ENCODE measurements at regions not wholly inside any gene's neighbourhood (a gene's known extent, or its start where the extent isn't known, plus 50 kb on each side); places are given as distances from the start of the nearest gene placed in this dataset.

DNA sequence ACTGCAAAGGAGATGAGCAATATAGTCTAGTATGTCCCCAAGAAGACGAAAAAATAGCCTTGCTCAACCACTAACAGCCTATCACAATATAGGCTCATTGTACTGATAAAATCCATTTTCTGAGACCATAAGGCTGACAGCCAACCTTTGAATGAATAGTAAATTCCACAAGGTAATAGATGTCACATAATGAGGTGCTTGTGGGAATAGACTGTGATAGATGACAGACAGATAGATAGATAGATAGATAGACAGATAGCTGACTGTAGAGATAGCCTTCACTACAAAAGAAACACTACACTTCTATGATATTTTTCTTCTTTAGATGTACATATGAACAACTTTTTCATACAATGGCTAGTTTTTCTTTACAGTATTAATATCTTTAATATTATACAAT is 760.3 kb upstream of the NRSN1 start:
- no peaks in the 10 kb centered on the region for H3K4me1 ChIP-seq (ENCODE audit: control insufficient read depth, low read length)
- H3K36me3 ChIP-seq (ENCODE audit: control insufficient read depth, low read length): no peaks in the 10 kb centered on the region
- H3K79me2 ChIP-seq (ENCODE audit: control insufficient read depth, low read length): no peaks in the 10 kb centered on the region
- H3K4me2 ChIP-seq (ENCODE audit: low read length): no peak overlapping the region
- no peaks in the 10 kb centered on the region for H3K9me3 ChIP-seq (ENCODE audit: control insufficient read depth, insufficient read depth, low read length)
- TF ChIP-seq, protein P1, sequence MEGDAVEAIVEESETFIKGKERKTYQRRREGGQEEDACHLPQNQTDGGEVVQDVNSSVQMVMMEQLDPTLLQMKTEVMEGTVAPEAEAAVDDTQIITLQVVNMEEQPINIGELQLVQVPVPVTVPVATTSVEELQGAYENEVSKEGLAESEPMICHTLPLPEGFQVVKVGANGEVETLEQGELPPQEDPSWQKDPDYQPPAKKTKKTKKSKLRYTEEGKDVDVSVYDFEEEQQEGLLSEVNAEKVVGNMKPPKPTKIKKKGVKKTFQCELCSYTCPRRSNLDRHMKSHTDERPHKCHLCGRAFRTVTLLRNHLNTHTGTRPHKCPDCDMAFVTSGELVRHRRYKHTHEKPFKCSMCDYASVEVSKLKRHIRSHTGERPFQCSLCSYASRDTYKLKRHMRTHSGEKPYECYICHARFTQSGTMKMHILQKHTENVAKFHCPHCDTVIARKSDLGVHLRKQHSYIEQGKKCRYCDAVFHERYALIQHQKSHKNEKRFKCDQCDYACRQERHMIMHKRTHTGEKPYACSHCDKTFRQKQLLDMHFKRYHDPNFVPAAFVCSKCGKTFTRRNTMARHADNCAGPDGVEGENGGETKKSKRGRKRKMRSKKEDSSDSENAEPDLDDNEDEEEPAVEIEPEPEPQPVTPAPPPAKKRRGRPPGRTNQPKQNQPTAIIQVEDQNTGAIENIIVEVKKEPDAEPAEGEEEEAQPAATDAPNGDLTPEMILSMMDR (IDR thresholded peaks at IDR 0.05; ENCODE audit: low read depth, low read length, poor library complexity, severe bottlenecking): no peak
- no peak for TF ChIP-seq EZH2phosphoT487 (IDR thresholded peaks at IDR 0.05; ENCODE audit: borderline replicate concordance, low read length)
- no peaks in the 10 kb centered on the region for H3K27me3 ChIP-seq (ENCODE audit: control insufficient read depth, low read length)
- no peak overlapping the region for H3K27ac ChIP-seq (ENCODE audit: low read depth, low read length)
- no peaks in the 10 kb centered on the region for H4K20me1 ChIP-seq (ENCODE audit: control insufficient read depth, insufficient read depth, low read depth, low read length)
- no peaks in the 10 kb centered on the region for H3F3A ChIP-seq (ENCODE audit: control insufficient read depth, insufficient read depth)
- no peaks in the 10 kb centered on the region for H3K9me2 ChIP-seq (replicated peaks; ENCODE audit: control insufficient read depth, low read length)
- no peak overlapping the region for H3K4me3 ChIP-seq (ENCODE audit: low read length)

DNA sequence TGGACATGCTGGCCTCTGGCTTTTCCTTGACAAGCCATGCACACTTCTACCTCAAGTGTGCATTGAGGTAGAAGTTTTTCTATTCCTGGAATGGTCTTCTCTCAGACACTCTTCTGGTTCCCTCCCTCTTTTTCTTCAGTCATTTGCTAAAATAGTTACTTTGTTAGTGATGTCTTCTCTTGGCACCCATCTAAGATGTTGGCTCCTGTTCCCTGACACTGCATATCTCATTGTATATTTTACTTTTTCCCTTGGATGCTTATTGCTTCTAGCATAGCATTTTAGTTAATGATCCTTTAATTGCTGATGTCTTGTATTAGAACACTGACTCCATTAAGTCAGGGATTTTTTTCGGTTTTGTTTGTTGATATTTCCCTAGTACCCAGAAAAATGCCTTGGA is 758.7 kb upstream of the NRSN1 start:
- no peak for TF ChIP-seq EZH2phosphoT487 (IDR thresholded peaks at IDR 0.05; ENCODE audit: borderline replicate concordance, low read length)
- TF ChIP-seq, protein P1 (IDR thresholded peaks at IDR 0.05; ENCODE audit: low read depth, low read length, poor library complexity, severe bottlenecking): no peak
- Histone ChIP-seq H3K27ac (ENCODE audit: low read depth, low read length) (no peak overlapping the region), H3K9me3 (ENCODE audit: control insufficient read depth, insufficient read depth, low read length) (no peaks in the 10 kb centered on the region), H3K4me3 (ENCODE audit: low read length) (no peak overlapping the region), H3F3A (ENCODE audit: control insufficient read depth, insufficient read depth) (no peaks in the 10 kb centered on the region), H3K4me2 (ENCODE audit: low read length) (no peak overlapping the region), H3K79me2 (ENCODE audit: control insufficient read depth, low read length) (no peaks in the 10 kb centered on the region), H4K20me1 (ENCODE audit: control insufficient read depth, insufficient read depth, low read depth, low read length) (no peaks in the 10 kb centered on the region), H3K36me3 (ENCODE audit: control insufficient read depth, low read length) (no peaks in the 10 kb centered on the region), H3K27me3 (ENCODE audit: control insufficient read depth, low read length) (no peaks in the 10 kb centered on the region), H3K9me2 (replicated peaks; ENCODE audit: control insufficient read depth, low read length) (no peaks in the 10 kb centered on the region), H3K4me1 (ENCODE audit: control insufficient read depth, low read length) (no peaks in the 10 kb centered on the region)

DNA sequence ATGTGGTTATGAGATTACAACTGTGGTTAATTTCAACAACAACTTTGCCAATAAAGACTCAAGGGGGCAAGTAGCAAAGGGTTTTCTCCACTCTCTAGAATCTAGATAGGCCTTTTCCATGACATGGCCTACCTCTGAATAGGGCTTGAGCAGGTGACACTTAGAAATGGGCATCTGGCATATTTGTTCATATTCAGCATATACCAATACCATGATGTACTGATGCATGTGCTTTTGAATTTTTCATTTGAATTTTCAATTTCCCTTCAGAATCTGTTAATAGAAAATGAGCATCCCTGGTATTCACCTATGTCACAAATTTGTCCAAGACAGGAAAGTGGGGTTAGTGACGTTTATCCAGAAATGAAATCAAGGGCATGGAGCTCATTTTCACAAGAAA is 757.5 kb upstream of the NRSN1 start:
- Histone ChIP-seq H3F3A (ENCODE audit: control insufficient read depth, insufficient read depth) (no peaks in the 10 kb centered on the region), H3K9me2 (replicated peaks; ENCODE audit: control insufficient read depth, low read length) (no peaks in the 10 kb centered on the region), H3K27me3 (ENCODE audit: control insufficient read depth, low read length) (no peaks in the 10 kb centered on the region), H4K20me1 (ENCODE audit: control insufficient read depth, insufficient read depth, low read depth, low read length) (no peaks in the 10 kb centered on the region), H3K4me2 (ENCODE audit: low read length) (no peak overlapping the region), H3K4me3 (ENCODE audit: low read length) (no peak overlapping the region), H3K79me2 (ENCODE audit: control insufficient read depth, low read length) (no peaks in the 10 kb centered on the region), H3K27ac (ENCODE audit: low read depth, low read length) (no peak overlapping the region), H3K9me3 (ENCODE audit: control insufficient read depth, insufficient read depth, low read length) (no peaks in the 10 kb centered on the region), H3K4me1 (ENCODE audit: control insufficient read depth, low read length) (no peaks in the 10 kb centered on the region), H3K36me3 (ENCODE audit: control insufficient read depth, low read length) (no peaks in the 10 kb centered on the region)
- TF ChIP-seq EZH2phosphoT487 (IDR thresholded peaks at IDR 0.05; ENCODE audit: borderline replicate concordance, low read length): no peak
- TF ChIP-seq, protein P1 (IDR thresholded peaks at IDR 0.05; ENCODE audit: low read depth, low read length, poor library complexity, severe bottlenecking): no peak

DNA sequence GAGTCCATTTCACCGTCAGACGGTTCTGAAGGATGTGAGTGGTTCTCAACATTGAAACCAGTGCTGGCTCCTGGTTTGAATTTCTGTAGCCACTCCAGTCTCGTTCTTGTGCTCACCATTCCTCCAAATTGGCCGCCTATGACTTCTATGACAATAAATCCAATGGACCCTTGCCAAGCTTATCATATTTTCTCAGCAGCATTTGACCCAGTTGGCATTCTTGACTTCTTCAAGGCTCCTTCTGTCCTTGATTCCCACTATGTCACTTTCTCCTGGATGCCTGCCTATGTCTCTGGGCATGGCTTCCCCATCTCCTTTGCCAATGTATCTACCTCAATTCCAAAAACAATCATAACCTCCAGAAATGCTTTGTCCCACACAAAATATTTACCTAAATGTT is 756.0 kb upstream of the NRSN1 start:
- H3K27ac ChIP-seq (ENCODE audit: low read depth, low read length): no peak overlapping the region
- no peak for TF ChIP-seq EZH2phosphoT487 (IDR thresholded peaks at IDR 0.05; ENCODE audit: borderline replicate concordance, low read length)
- TF ChIP-seq, protein P1 (IDR thresholded peaks at IDR 0.05; ENCODE audit: low read depth, low read length, poor library complexity, severe bottlenecking): no peak
- H3F3A ChIP-seq (ENCODE audit: control insufficient read depth, insufficient read depth): no peaks in the 10 kb centered on the region
- no peak overlapping the region for H3K4me2 ChIP-seq (ENCODE audit: low read length)
- H3K4me1 ChIP-seq (ENCODE audit: control insufficient read depth, low read length): no peaks in the 10 kb centered on the region
- no peaks in the 10 kb centered on the region for H3K36me3 ChIP-seq (ENCODE audit: control insufficient read depth, low read length)
- H4K20me1 ChIP-seq (ENCODE audit: control insufficient read depth, insufficient read depth, low read depth, low read length): no peaks in the 10 kb centered on the region
- H3K4me3 ChIP-seq (ENCODE audit: low read length): no peak overlapping the region
- no peaks in the 10 kb centered on the region for H3K9me3 ChIP-seq (ENCODE audit: control insufficient read depth, insufficient read depth, low read length)
- H3K79me2 ChIP-seq (ENCODE audit: control insufficient read depth, low read length): no peaks in the 10 kb centered on the region
- H3K9me2 ChIP-seq (replicated peaks; ENCODE audit: control insufficient read depth, low read length): no peaks in the 10 kb centered on the region
- no peaks in the 10 kb centered on the region for H3K27me3 ChIP-seq (ENCODE audit: control insufficient read depth, low read length)

Data from DOHH2 (cell line).